HL-60 (cell line): ENCODE measurements at regions not wholly inside any gene's neighbourhood (a gene's known extent, or its start where the extent isn't known, plus 50 kb on each side); places are given as distances from the start of the nearest gene placed in this dataset.

ENCODE experiments used
- DNase-seq, 2 experiments: peaks; one replicate each; pipeline ENCODE4 v3.0.0-alpha.2; 2010 to 2020; ENCODE audit warnings: low read depth in 1 of 2, low spot score in 1 of 2
- H3K27ac ChIP-seq: fragments of 250-450 bp; sonication (Bioruptor Pico); replicated peaks from 2 replicates; pipeline ENCODE4 v1.5.1; 2020; ENCODE audit warnings: mild to moderate bottlenecking, moderate library complexity
- H3K27me3 ChIP-seq: fragments of 250-450 bp; sonication (Bioruptor Pico); 2 replicates; pipeline ENCODE4 v1.5.1; 2021; ENCODE audit warnings: mild to moderate bottlenecking, moderate library complexity; ENCODE audit not compliant: insufficient read depth, poor library complexity, severe bottlenecking
- H3K4me3 ChIP-seq: replicated peaks from 2 replicates; pipeline ENCODE4 v1.5.1; 2011; ENCODE audit warnings: mild to moderate bottlenecking, control low read depth, low read length; ENCODE audit not compliant: insufficient read depth
- CTCF ChIP-seq: IDR thresholded peaks from one replicate; pipeline ENCODE4 v1.5.1; 2011; ENCODE audit warnings: low read length, control low read depth, inconsistent platforms; ENCODE audit not compliant: insufficient read depth
- GABPA ChIP-seq: IDR thresholded peaks from 2 replicates; pipeline ENCODE4 v1.6.1; 2012; ENCODE audit warnings: low read depth
- POLR2AphosphoS5 ChIP-seq: IDR thresholded peaks from 2 replicates; pipeline ENCODE4 v1.6.1; 2012; ENCODE audit warnings: low read depth
- REST ChIP-seq: IDR thresholded peaks from 2 replicates; pipeline ENCODE4 v1.6.1; 2012; ENCODE audit warnings: low read depth; ENCODE audit not compliant: insufficient replicate concordance
- SPI1 ChIP-seq: IDR thresholded peaks from 2 replicates; pipeline ENCODE4 v1.6.1; 2012; ENCODE audit warnings: low read depth, mild to moderate bottlenecking, borderline replicate concordance

GRCh38 chr6:163828038-163828795 is 413.7 kb downstream of the QKI start:
- no peak for DNase-seq
- H3K27me3 ChIP-seq = no peaks in the 10 kb centered on the region
- no peak overlapping the region for H3K4me3 ChIP-seq
- H3K27ac ChIP-seq = no peak overlapping the region
- TF ChIP-seq REST (no peak), CTCF (no peak), GABPA (no peak), POLR2AphosphoS5 (no peak), SPI1 (no peak)

GRCh38 chr6:163827143-163827542 is 412.6 kb downstream of the QKI start:
- Histone ChIP-seq H3K27me3 (no peaks in the 10 kb centered on the region), H3K27ac (no peak overlapping the region), H3K4me3 (no peak overlapping the region)
- TF ChIP-seq POLR2AphosphoS5 = no peak
- no peak for TF ChIP-seq SPI1
- no peak for TF ChIP-seq GABPA
- no peak for TF ChIP-seq CTCF
- TF ChIP-seq REST = no peak
- DNase-seq = no peak

GRCh38 chr6:163826629-163827028 is 412.1 kb downstream of the QKI start:
- H3K27ac ChIP-seq = no peak overlapping the region
- H3K4me3 ChIP-seq = no peak overlapping the region
- no peak for TF ChIP-seq REST
- TF ChIP-seq GABPA = no peak
- no peak for TF ChIP-seq CTCF
- no peaks in the 10 kb centered on the region for H3K27me3 ChIP-seq
- DNase-seq = no peak
